ENCODE measurements at regions not wholly inside any gene's neighbourhood (a gene's known extent, or its start where the extent isn't known, plus 50 kb on each side); places are given as distances from the start of the nearest gene placed in this dataset.

DNA sequence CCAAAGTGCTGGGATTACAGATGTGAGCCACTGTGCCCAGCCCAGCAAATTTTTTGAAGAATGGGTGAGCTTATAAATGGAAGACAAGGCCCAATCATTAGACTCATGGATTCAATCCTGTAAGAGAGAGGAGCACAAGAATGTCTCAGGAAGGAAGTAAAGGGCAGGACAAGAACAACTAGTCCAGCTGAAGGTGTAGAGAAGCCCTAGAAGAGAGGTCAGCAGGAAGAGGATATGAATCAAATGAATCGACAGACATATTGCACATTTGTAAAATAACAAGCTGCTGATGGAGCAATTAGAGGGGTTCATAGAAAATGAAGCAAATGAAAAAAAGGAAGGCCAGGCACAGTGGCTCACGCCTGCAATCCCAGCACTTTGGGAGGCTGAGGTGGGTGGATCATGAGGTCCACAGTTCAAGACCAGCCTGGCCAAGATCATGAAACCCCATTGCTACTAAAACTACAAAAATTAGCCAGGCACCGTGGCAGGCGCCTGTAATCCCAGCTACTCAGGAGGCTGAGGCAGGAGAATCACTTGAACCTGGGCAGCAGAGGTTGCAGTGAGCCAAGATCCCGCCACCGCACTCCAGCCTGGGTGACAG is 74.9 kb downstream of the MIS18A start:
- no peak for TF ChIP-seq EP300 (IDR thresholded peaks at IDR 0.05)
- no peak for TF ChIP-seq POLR2A (IDR thresholded peaks at IDR 0.05)
- no peak for TF ChIP-seq CTCF (IDR thresholded peaks at IDR 0.05)
- no peak for TF ChIP-seq POLR2AphosphoS5 (IDR thresholded peaks at IDR 0.05)

All from upper lobe of left lung (tissue), 4 donors.